Cardiac fibroblast (primary cell): ENCODE measurements at regions not wholly inside any gene's neighbourhood (a gene's known extent, or its start where the extent isn't known, plus 50 kb on each side); places are given as distances from the start of the nearest gene placed in this dataset.

Experiments used
- DNase-seq, 2 donors: peaks; one replicate each; pipeline versions ENCODE4 v3.0.0 to v3.0.0-alpha.2; 2010; ENCODE audit warnings: low read depth in 2 of 2
- H3K4me3 ChIP-seq, 2 donors: replicated peaks in 1 of 2; 1 replicate in 1 of 2; 2 replicates in 1 of 2; pipeline ENCODE4 v1.5.1; 2011; ENCODE audit warnings: low read depth in 2 of 2, low read length in 2 of 2, mild to moderate bottlenecking in 2 of 2, moderate library complexity in 1 of 2
- CTCF ChIP-seq: IDR thresholded peaks from one replicate; pipeline ENCODE4 v1.5.1; 2011; ENCODE audit warnings: low read depth, mild to moderate bottlenecking, low read length, inconsistent platforms

DNA sequence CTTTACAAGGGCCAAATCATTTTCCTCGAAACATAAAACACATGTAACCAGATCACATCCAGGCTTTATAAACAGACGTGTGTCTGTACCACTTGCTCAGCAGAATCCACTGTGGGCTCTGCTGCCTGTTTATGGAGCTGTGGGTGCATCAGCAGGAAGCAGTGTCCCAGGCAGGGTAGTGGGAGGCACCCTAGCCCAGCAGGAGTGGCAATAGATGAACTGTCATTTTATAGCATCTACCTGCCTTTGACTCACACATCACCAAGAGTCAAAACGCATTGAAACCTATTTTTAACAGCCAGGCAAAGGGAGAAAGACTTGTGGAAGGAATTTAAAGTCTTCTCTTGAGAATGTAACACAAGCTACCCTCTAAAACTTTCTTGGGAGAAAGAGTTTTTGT lies 169.1 kb upstream of the TENM3 start:
- no peak overlapping the region for H3K4me3 ChIP-seq
- no peak for DNase-seq
- TF ChIP-seq CTCF, result no peak

DNA sequence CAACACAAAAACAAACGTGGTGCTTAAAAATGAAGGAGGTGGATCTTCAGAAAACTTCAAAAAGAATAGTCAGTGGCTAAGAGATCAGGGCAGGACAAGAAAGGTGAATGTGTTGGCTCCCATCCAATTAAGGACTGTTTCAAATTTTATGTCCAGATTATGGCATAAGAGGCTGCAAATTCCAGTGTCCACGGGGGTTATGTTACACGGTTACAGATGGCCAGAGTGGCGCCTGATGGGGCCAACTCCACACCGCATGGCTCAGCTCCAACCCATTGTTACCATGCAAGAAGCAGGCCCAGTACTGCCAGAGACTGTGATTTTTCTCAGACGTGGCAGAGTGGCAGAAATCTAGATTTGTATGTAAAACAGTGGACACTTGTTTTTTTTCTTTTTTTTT lies 168.4 kb upstream of the TENM3 start:
- TF ChIP-seq CTCF, result no peak
- no peak for DNase-seq
- H3K4me3 ChIP-seq, result no peak overlapping the region

- TF ChIP-seq CTCF, result no peak
- no peak for DNase-seq
- H3K4me3 ChIP-seq, result no peak overlapping the region
Observed at GRCh38 chr4:182082910-182083309, 160.3 kb upstream of the TENM3 start.

- DNase-seq, result no peak
- no peak for TF ChIP-seq CTCF
- H3K4me3 ChIP-seq, result no peak overlapping the region
Observed at GRCh38 chr4:182083671-182084410, 159.4 kb upstream of the TENM3 start.

GRCh38 chr4:182085051-182085480 lies 158.1 kb upstream of the TENM3 start:
- TF ChIP-seq CTCF, result no peak
- DNase-seq, result peak in 1 of 2 donors; percentile 5
- no peak overlapping the region for H3K4me3 ChIP-seq

DNA sequence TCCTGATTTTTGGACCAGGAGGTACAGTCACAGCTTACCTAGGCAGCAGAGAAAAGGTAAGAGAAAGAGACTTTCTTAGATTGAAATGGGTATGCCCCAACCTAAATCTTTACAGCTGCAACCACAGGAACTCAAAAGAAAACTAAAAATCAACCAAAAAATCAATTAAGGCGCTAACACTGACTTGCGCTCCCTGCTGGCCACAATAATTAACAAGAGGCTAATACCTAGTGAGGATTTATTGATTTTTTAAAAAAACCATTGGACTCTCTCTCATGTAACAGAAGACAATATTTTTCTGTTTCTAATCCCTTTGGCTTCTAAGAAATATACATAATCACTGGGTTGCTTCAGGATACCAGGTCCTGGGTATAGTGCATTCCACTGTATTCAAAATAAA lies 153.9 kb upstream of the TENM3 start:
- no peak for TF ChIP-seq CTCF
- peak in 1 of 2 donors; percentile 19 for DNase-seq
- no peak overlapping the region for H3K4me3 ChIP-seq

GRCh38 chr4:182090186-182090585 lies 153.0 kb upstream of the TENM3 start:
- no peak overlapping the region for H3K4me3 ChIP-seq
- no peak for DNase-seq
- TF ChIP-seq CTCF, result no peak
